IPS DF 4.7 (cell line): ENCODE measurements at regions not wholly inside any gene's neighbourhood (a gene's known extent, or its start where the extent isn't known, plus 50 kb on each side); places are given as distances from the start of the nearest gene placed in this dataset.
"Not testable (repeated sequence)": the region's sequence is repeated elsewhere in the genome, so short reads cannot be mapped to it uniquely, and the experiment has no call there.

Experiments used
- DNase-seq: peaks from one replicate; pipeline ENCODE4 v3.0.0-alpha.2; 2013; ENCODE audit warnings: low spot score; ENCODE audit errors: extremely low read depth

DNA sequence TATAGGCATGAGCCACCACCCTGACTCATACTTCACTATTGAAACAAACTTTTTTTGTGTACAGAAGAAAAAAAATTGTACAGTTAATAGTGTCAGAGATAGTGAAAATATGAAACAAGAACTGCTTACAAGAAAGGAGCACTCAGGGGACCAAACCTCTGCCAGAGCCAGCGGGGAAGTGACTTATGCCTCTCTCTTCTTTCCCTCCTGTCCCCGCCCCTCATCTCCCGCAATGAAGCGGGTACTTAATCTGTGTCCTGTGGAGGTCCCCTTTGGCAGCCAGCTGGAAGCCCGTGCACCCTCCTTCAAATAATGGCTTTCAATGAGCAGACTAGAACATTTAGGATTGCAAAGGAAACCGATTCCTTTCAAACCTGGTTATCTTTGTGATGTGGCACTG lies 51.5 kb downstream of the PPIAL4A start:
- DNase-seq, result not testable (repeated sequence)

- DNase-seq, result not testable (repeated sequence)
Measured at GRCh38 chr1:120941836-120942217, 52.3 kb downstream of the PPIAL4A start.

- not testable (repeated sequence) for DNase-seq
Measured at GRCh38 chr1:120942218-120942944, 52.8 kb downstream of the PPIAL4A start.

GRCh38 chr1:120942945-120943319 lies 53.4 kb downstream of the PPIAL4A start:
- not testable (repeated sequence) for DNase-seq

GRCh38 chr1:120944691-120945090 lies 55.1 kb downstream of the PPIAL4A start:
- DNase-seq, result not testable (repeated sequence)

DNA sequence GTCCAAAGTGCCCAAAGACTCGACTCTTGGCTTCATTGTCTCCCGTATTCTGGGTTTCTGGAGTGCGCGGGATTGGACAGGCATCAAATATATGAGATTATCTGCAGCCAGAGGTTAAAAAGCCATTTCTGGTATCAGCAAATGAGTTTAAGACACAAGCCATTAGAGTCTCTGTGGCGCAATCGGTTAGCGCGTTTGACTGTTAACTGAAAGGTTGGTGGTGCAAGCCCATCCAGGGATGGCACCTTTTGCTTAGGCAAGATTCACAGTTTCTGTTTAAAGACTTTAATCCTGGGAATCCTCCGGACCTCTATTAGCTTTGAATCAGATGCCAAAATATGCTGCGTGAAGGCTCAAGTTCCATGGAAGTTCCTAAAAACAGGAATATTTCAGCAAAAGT lies 55.6 kb downstream of the PPIAL4A start:
- DNase-seq, result not testable (repeated sequence)

- not testable (repeated sequence) for DNase-seq
Measured at GRCh38 chr1:120947114-120947513, 57.5 kb downstream of the PPIAL4A start.

DNA sequence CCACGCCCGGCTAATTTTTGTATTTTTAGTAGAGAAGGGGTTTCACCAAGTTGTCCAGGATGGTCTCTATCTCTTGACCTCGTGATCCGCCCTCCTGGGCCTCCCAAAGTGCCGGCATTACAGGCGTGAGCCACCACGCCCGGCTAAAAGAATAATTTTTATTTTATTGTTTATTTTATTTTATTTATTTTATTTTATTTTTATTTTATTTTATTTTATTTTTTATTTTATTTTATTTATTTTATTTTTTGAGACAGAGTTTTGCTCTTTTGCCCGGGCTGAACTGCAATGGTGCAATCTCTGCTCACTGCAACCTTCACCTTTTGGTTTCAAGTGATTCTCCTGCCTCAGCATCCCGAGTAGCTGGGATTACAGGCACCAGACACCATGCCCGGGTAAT lies 60.2 kb downstream of the PPIAL4A start:
- DNase-seq, result not testable (repeated sequence)

DNA sequence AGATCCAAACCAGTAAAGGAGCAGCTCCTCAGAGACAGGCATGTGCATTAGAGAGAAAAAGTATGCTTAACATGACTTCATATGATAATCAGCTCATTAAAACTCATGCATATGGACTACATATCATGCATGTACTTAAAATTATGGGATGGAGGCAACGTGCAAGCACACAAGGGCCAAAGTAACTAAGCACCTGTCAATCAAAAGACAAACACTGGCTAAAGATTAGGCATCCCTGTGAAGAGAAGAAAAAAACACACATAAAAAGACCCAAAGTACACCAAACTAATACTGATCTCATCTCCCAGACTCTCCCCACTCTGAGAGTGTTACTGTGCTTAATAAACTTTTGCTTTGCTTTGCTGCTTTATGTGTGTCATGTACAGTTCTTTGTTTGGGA lies 61.1 kb downstream of the PPIAL4A start:
- not testable (repeated sequence) for DNase-seq

DNA sequence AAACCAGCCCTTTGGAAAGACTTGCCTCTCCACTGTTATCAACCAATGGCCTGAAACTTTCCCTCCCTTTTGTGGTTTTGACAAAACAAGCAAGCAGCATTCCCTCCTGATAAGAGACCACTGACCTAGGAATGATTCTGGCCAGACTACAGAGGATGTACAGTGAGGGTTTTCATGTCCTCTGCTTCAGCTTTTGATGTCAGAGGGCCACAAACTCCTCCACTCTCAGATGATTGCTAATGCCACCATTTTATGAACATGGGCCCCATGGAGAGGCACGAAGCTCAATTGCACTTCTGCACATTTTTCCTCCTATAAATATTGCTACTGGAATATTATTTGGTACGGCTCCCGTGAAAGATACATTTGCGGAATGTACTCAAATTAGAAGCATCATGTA lies 61.5 kb downstream of the PPIAL4A start:
- DNase-seq, result not testable (repeated sequence)

GRCh38 chr1:120952207-120952870 lies 62.8 kb downstream of the PPIAL4A start:
- DNase-seq, result not testable (repeated sequence)

GRCh38 chr1:120952871-120953265 lies 63.3 kb downstream of the PPIAL4A start:
- not testable (repeated sequence) for DNase-seq

- no peak for DNase-seq
Measured at GRCh38 chr1:120954736-120955135, 65.2 kb downstream of the PPIAL4A start.

GRCh38 chr1:120955961-120956360 lies 66.4 kb downstream of the PPIAL4A start:
- DNase-seq, result not testable (repeated sequence)

DNA sequence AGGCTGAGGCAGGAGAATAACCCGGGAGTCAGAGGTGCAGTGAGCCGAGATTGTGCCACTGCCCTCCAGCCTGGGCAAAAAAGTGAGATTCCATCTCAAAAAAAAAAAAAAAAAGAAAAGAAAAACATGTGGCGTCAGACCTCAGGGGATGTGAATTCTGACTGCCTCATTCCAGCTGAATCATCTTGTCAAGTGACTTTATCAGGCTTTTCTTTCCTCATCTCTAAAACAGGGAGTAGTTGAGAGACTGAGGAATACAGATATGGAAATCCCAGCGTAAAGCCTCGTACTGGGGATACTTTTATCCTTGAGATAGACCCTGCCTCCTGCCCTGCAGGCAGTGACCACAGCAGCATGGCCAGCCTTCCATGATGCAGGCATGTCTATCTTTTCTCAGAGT lies 76.4 kb downstream of the PPIAL4A start:
- not testable (repeated sequence) for DNase-seq

- DNase-seq, result not testable (repeated sequence)
Measured at GRCh38 chr1:120972863-120973262, 83.3 kb downstream of the PPIAL4A start.

DNA sequence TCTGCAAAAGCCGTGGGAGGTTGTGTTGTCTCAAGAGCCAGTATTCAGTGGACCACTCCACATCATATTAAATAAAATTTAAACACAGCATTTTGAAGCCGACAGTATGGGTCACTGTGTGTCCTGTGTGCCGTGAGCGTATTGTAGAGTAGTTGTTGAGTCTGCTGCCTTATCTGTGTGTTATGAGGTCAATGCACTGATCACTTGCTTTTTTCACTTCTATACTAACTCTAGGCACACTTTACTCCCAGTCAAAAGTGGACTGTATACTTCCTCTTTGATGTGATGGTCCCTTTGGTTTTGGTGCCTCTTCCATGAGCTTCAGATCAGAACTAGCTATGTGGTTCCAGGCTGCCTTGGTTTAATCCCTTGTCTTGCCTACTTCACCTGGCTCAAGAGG lies 84.3 kb downstream of the PPIAL4A start:
- not testable (repeated sequence) for DNase-seq

GRCh38 chr1:120977279-120977678 lies 87.7 kb downstream of the PPIAL4A start:
- not testable (repeated sequence) for DNase-seq

GRCh38 chr1:120981489-120982094 lies 92.0 kb downstream of the PPIAL4A start:
- DNase-seq, result not testable (repeated sequence)

GRCh38 chr1:120994614-120995013 lies 105.0 kb downstream of the PPIAL4A start:
- not testable (repeated sequence) for DNase-seq

DNA sequence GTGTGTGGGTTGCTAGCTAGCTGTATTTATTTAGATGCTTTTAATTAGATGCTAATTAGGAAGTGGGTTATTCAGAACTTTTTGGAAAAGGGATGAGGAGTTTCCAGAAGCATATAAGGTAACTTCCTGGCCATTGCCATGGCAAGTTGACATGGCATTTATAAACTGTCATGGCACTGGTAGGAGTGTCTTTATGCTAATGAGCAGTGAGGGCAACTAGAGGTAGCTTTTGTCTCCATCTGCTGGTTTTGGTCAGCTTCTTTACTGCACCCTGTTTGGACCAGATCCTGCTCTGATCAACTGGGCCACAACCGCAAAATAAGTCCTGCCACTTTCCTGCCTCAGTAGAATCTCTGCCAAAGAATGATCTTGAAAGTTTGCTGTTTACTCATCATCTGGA lies 105.5 kb downstream of the PPIAL4A start:
- DNase-seq, result not testable (repeated sequence)

DNA sequence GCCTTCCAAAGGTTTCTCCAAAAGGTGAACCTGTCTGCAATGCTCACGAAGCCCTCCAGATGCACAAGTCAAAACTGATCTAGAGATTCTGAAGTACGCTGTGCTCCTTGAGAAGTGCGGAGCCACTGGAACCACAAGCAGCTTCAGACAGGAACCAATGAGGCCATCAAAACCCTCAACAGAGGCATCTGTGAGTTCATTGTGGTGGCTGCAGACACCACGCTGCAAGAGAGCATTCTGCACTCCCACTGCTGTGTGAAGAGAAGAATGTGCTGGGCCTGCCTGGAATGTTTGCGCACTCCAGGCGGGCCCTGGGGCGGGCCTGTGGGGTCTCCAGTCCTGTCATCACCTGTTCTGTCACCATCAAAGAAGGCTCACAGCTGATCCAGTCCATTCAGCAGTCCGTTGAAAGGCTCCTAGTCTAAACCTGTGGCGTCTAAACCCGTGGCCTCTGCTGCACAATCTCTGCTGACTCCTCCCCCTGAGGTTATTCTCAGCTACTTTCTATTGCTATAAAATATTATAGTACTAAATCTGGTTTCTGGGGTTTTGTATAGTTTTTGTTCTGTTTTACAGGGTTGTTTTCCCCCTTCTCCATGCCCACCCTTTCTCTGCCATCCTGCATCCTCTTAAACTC lies 111.6 kb downstream of the PPIAL4A start:
- DNase-seq, result not testable (repeated sequence)
